SH-SY5Y (cell line): ENCODE measurements at regions not wholly inside any gene's neighbourhood (a gene's known extent, or its start where the extent isn't known, plus 50 kb on each side); places are given as distances from the start of the nearest gene placed in this dataset.

Experiments used
- GATA2 ChIP-seq: IDR thresholded peaks from 2 replicates; pipeline ENCODE4 v1.6.1; 2011; ENCODE audit warnings: mild to moderate bottlenecking, low read depth, low read length
- GATA3 ChIP-seq: IDR thresholded peaks from 2 replicates; pipeline ENCODE4 v1.6.1; 2011; ENCODE audit warnings: low read depth, mild to moderate bottlenecking, low read length, moderate library complexity

- TF ChIP-seq GATA3 (no peak), GATA2 (no peak)
Observed at GRCh38 chr18:40031435-40031834, 1923.6 kb upstream of the PIK3C3 start.
